HepG2 (cell line): ENCODE measurements at regions not wholly inside any gene's neighbourhood (a gene's known extent, or its start where the extent isn't known, plus 50 kb on each side); places are given as distances from the start of the nearest gene placed in this dataset.

Experiments
- ATAC-seq: fragments of 200-7000 bp; cut with Tn5 transposase; 3 replicates; pipeline ENCODE4 v1.9.1; 2020; ENCODE audit warnings: mild to moderate bottlenecking, moderate library complexity
- BruUV-seq: library from RNA; stranded (reverse); fragments of 400-500 nt; replicated peaks from 2 replicates; lab custom pipeline; 2021; lab: Mats Ljungman, UMichigan
- CTCF ChIA-PET: fragments of 300-600 bp; formaldehyde crosslinking; extraction: SDS; loops from one replicate; lab custom pipeline; 2021; ENCODE audit warnings: low total read pairs, inconsistent platforms, low intra/inter-chr PET ratio; lab: Yijun Ruan, JAX
- POLR2A ChIA-PET: fragments of 350-600 bp; sonication (Branson Sonifier 250); formaldehyde crosslinking; loops from one replicate; lab custom pipeline; 2020; ENCODE audit warnings: antibody characterized with exemption, inconsistent platforms; lab: Yijun Ruan, JAX
- DNase-seq: peaks from one replicate; pipeline ENCODE4 v3.0.0-alpha.2; 2015; ENCODE audit warnings: low spot score
- FAIRE-seq: peaks from 3 replicates; lab custom pipeline; 2011; peaks lifted over from hg19 to GRCh38; lab: Jason Lieb, UNC
- H2AFZ ChIP-seq: one replicate; pipeline ENCODE4 v1.6.1; 2011; ENCODE audit warnings: low read length, inconsistent platforms
- H3K27ac ChIP-seq: fragments of 300-600 bp; 3 replicates; pipeline ENCODE4 v1.8.0; 2011; ENCODE audit warnings: mixed run types, mild to moderate bottlenecking, mixed read lengths, low read length, inconsistent platforms; ENCODE audit not compliant: insufficient read depth; ENCODE audit errors: extremely low read length
- H3K27me3 ChIP-seq, 2 experiments: fragments of 200-600 bp in 1 of 2; 2 replicates in 1 of 2; 3 replicates in 1 of 2; pipeline versions ENCODE4 v1.6.0 to v1.8.0; 2011; ENCODE audit warnings: low read length in 2 of 2, mild to moderate bottlenecking in 2 of 2, moderate library complexity in 2 of 2, inconsistent platforms in 1 of 2; ENCODE audit not compliant: insufficient read depth in 2 of 2, control insufficient read depth in 1 of 2
- H3K36me3 ChIP-seq, 2 experiments: fragments of 200-600 bp in 1 of 2; replicated peaks in 1 of 2; 2 replicates in 1 of 2; 3 replicates in 1 of 2; pipeline versions ENCODE4 v1.5.1 to v1.8.0; 2011; ENCODE audit warnings: low read length in 2 of 2, inconsistent platforms in 1 of 2; ENCODE audit not compliant: insufficient read depth in 2 of 2, control insufficient read depth in 1 of 2
- H3K4me1 ChIP-seq: 2 replicates; pipeline ENCODE4 v1.5.1; 2012; ENCODE audit warnings: low read length, inconsistent platforms; ENCODE audit not compliant: insufficient read depth
- H3K4me2 ChIP-seq: 2 replicates; pipeline ENCODE4 v1.6.0; 2011; ENCODE audit warnings: low read depth, low read length, inconsistent platforms
- H3K4me3 ChIP-seq, 3 experiments: fragments of 200-600 bp in 1 of 3; sonication (generic), shearing (Covaris generic) in 1 of 3; replicated peaks in 1 of 3; 2 replicates each; pipeline ENCODE4 v1.5.1; 2011 to 2016; ENCODE audit warnings: low read length in 3 of 3, inconsistent platforms in 2 of 3, low read depth in 2 of 3, mild to moderate bottlenecking in 2 of 3, control low read depth in 1 of 3, mixed read lengths in 1 of 3; ENCODE audit not compliant: insufficient read depth in 1 of 3
- H3K79me2 ChIP-seq: one replicate; pipeline ENCODE4 v1.6.1; 2011; ENCODE audit warnings: low read length, inconsistent platforms; ENCODE audit not compliant: insufficient read depth
- H3K9ac ChIP-seq: 2 replicates; pipeline ENCODE4 v1.6.0; 2011; ENCODE audit warnings: mild to moderate bottlenecking, low read depth, low read length, inconsistent platforms; ENCODE audit not compliant: insufficient read depth
- H3K9me3 ChIP-seq: 2 replicates; pipeline ENCODE4 v1.5.1; 2012; ENCODE audit warnings: mild to moderate bottlenecking, low read length
- H4K20me1 ChIP-seq: 2 replicates; pipeline ENCODE4 v1.6.0; 2011; ENCODE audit warnings: inconsistent platforms, mild to moderate bottlenecking, low read length, moderate library complexity; ENCODE audit not compliant: insufficient read depth
- NFKB2 ChIP-seq: sonication (generic); formaldehyde crosslinking; IDR thresholded peaks from 2 replicates; pipeline ENCODE4 v1.4.0; 2020; ENCODE audit warnings: missing genetic modification reagents, borderline replicate concordance
- SCMH1 ChIP-seq: sonication (generic); formaldehyde crosslinking; IDR thresholded peaks from 2 replicates; pipeline ENCODE4 v1.9.0; 2021; ENCODE audit warnings: missing genetic modification reagents, mild to moderate bottlenecking, borderline replicate concordance
- STAG1 ChIP-seq: sonication (generic); formaldehyde crosslinking; IDR thresholded peaks from 2 replicates; pipeline ENCODE4 v1.4.0; 2020; ENCODE audit warnings: missing genetic modification reagents
- ZNF251 ChIP-seq: sonication (generic); formaldehyde crosslinking; IDR thresholded peaks from 2 replicates; pipeline ENCODE4 v1.9.0; 2021; ENCODE audit warnings: mild to moderate bottlenecking, missing genetic modification reagents
- WGBS: methylation state at CpG from one replicate; pipeline ENCODE4 v1.1.6; 2017; ENCODE audit warnings: low lambda C conversion rate; 5-methylcytosine and 5-hydroxymethylcytosine counted together
- in situ Hi-C: cut with HindIII; loops from 2 replicates; pipeline ENCODE4 v1.10.0; 2017; ENCODE audit warnings: low pct_unique_long_range_greater_than_20kb; ENCODE audit not compliant: extremely low pct_ligation_motif_present
- intact Hi-C: fragments of 100-400 bp; cut with micrococcal nuclease; formaldehyde crosslinking; loops from one replicate; pipeline ENCODE4 v1.10.0; 2022; ENCODE audit not compliant: unreplicated experiment
- TF ChIP-seq, protein P1 (sequence below): sonication (generic); formaldehyde crosslinking; IDR thresholded peaks from 2 replicates; pipeline ENCODE4 v1.4.0; 2020; ENCODE audit warnings: missing genetic modification reagents, borderline replicate concordance
- TF ChIP-seq, protein P2 (sequence below): sonication (generic); formaldehyde crosslinking; IDR thresholded peaks from 2 replicates; pipeline ENCODE4 v1.8.0; 2022; ENCODE audit warnings: missing genetic modification reagents, mild to moderate bottlenecking, inconsistent platforms, borderline replicate concordance
- TF ChIP-seq, protein P3 (sequence below): sonication (generic); formaldehyde crosslinking; IDR thresholded peaks from 2 replicates; pipeline ENCODE4 v1.5.0; 2020; ENCODE audit warnings: mild to moderate bottlenecking, missing genetic modification reagents, borderline replicate concordance

DNA sequence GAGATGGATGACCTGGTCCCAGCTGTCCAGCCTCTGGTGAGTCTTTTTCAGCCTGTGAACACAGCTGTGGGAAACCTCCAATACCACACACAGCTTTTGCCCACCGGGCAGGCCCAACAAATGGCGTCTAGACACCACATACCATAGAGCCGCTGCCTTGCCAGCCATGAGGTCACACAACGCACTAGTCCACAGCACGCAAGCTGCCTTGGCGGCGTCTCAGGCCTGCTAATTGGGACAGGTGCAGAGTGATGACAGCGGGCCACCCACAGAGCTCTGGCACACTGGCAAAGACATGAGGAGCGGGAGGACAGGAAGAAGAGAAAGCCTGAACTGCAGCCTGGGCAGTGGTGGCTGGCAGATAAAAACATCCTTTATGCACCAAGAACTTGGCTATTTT lies 125.5 kb downstream of the ADAMTS1 start (continued):
- TF ChIP-seq, protein P1, sequence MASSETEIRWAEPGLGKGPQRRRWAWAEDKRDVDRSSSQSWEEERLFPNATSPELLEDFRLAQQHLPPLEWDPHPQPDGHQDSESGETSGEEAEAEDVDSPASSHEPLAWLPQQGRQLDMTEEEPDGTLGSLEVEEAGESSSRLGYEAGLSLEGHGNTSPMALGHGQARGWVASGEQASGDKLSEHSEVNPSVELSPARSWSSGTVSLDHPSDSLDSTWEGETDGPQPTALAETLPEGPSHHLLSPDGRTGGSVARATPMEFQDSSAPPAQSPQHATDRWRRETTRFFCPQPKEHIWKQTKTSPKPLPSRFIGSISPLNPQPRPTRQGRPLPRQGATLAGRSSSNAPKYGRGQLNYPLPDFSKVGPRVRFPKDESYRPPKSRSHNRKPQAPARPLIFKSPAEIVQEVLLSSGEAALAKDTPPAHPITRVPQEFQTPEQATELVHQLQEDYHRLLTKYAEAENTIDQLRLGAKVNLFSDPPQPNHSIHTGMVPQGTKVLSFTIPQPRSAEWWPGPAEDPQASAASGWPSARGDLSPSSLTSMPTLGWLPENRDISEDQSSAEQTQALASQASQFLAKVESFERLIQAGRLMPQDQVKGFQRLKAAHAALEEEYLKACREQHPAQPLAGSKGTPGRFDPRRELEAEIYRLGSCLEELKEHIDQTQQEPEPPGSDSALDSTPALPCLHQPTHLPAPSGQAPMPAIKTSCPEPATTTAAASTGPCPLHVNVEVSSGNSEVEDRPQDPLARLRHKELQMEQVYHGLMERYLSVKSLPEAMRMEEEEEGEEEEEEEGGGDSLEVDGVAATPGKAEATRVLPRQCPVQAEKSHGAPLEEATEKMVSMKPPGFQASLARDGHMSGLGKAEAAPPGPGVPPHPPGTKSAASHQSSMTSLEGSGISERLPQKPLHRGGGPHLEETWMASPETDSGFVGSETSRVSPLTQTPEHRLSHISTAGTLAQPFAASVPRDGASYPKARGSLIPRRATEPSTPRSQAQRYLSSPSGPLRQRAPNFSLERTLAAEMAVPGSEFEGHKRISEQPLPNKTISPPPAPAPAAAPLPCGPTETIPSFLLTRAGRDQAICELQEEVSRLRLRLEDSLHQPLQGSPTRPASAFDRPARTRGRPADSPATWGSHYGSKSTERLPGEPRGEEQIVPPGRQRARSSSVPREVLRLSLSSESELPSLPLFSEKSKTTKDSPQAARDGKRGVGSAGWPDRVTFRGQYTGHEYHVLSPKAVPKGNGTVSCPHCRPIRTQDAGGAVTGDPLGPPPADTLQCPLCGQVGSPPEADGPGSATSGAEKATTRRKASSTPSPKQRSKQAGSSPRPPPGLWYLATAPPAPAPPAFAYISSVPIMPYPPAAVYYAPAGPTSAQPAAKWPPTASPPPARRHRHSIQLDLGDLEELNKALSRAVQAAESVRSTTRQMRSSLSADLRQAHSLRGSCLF, result no peak
- TF ChIP-seq NFKB2, result no peak

DNA sequence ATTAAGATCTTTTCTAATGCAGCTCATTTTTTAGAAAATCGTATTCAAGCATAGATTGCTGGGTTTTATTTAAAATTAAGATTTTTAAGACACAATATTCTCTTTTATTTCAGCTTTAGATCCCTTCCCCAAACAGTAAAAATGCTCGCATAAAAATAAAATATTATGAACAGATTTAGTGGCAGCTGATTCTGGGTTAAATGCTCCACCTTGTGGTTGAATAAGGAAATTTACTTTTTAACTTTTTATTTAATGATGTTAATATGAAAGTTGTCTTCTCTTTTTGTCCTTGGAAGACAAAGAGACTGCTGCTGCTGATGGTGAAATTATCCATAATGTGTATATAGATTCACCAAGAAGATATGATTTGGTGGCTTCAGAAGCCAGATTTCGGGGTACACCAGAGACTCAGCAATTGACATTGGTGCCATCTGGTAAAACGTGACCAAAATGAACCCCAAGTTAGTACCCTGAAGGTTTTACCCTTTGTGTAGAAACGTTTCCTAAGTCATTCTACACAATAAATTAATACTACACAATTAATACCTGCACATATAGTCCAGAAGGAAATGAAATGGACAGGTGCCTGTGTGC lies 128.0 kb downstream of the ADAMTS1 start:
- CTCF ChIA-PET, result interaction anchor here (1.2 to 1.4 kb wide), 2 partner anchors 835 to 1109 kb away, joined by 7 to 8 read pairs; partner anchors contain the start of gene MRPL39
- FAIRE-seq (no peak), DNase-seq (no peak)
- H3K79me2 ChIP-seq, result no peaks in the 10 kb centered on the region
- in situ Hi-C loops, result loop anchor here (10.0 kb wide), 1 partner anchor 1112 kb away; the partner anchor contains the start of gene MRPL39
- TF ChIP-seq, protein P2, sequence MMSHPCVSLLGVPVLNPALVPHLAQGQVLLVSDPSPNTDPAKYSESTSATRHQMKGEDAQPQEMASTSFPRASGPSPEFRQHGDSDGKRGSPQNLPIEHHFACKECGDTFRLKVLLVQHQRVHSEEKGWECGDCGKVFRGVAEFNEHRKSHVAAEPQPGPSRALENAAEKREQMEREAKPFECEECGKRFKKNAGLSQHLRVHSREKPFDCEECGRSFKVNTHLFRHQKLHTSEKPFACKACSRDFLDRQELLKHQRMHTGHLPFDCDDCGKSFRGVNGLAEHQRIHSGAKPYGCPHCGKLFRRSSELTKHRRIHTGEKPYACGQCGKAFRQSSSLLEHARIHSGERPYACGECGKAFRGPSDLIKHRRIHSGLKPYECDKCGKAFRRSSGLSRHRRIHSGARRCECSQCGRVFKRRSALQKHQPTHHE (CRISPR knock-in tag), result no peak
- TF ChIP-seq, protein P3, sequence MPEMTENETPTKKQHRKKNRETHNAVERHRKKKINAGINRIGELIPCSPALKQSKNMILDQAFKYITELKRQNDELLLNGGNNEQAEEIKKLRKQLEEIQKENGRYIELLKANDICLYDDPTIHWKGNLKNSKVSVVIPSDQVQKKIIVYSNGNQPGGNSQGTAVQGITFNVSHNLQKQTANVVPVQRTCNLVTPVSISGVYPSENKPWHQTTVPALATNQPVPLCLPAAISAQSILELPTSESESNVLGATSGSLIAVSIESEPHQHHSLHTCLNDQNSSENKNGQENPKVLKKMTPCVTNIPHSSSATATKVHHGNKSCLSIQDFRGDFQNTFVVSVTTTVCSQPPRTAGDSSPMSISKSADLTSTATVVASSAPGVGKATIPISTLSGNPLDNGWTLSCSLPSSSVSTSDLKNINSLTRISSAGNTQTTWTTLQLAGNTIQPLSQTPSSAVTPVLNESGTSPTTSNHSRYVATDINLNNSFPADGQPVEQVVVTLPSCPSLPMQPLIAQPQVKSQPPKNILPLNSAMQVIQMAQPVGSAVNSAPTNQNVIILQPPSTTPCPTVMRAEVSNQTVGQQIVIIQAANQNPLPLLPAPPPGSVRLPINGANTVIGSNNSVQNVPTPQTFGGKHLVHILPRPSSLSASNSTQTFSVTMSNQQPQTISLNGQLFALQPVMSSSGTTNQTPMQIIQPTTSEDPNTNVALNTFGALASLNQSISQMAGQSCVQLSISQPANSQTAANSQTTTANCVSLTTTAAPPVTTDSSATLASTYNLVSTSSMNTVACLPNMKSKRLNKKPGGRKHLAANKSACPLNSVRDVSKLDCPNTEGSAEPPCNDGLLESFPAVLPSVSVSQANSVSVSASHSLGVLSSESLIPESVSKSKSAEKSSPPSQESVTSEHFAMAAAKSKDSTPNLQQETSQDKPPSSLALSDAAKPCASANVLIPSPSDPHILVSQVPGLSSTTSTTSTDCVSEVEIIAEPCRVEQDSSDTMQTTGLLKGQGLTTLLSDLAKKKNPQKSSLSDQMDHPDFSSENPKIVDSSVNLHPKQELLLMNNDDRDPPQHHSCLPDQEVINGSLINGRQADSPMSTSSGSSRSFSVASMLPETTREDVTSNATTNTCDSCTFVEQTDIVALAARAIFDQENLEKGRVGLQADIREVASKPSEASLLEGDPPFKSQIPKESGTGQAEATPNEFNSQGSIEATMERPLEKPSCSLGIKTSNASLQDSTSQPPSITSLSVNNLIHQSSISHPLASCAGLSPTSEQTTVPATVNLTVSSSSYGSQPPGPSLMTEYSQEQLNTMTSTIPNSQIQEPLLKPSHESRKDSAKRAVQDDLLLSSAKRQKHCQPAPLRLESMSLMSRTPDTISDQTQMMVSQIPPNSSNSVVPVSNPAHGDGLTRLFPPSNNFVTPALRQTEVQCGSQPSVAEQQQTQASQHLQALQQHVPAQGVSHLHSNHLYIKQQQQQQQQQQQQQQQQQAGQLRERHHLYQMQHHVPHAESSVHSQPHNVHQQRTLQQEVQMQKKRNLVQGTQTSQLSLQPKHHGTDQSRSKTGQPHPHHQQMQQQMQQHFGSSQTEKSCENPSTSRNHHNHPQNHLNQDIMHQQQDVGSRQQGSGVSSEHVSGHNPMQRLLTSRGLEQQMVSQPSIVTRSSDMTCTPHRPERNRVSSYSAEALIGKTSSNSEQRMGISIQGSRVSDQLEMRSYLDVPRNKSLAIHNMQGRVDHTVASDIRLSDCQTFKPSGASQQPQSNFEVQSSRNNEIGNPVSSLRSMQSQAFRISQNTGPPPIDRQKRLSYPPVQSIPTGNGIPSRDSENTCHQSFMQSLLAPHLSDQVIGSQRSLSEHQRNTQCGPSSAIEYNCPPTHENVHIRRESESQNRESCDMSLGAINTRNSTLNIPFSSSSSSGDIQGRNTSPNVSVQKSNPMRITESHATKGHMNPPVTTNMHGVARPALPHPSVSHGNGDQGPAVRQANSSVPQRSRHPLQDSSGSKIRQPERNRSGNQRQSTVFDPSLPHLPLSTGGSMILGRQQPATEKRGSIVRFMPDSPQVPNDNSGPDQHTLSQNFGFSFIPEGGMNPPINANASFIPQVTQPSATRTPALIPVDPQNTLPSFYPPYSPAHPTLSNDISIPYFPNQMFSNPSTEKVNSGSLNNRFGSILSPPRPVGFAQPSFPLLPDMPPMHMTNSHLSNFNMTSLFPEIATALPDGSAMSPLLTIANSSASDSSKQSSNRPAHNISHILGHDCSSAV (CRISPR knock-in tag), result no peak
- peak; percentile 36 for TF ChIP-seq STAG1 (CRISPR knock-in tag)
- no peak for TF ChIP-seq SCMH1
- TF ChIP-seq ZNF251 (CRISPR knock-in tag), result no peak
- TF ChIP-seq, all 625 proteins: peak for 1
- Histone ChIP-seq H2AFZ (no peak overlapping the region), H3K27me3 (no peaks in the 10 kb centered on the region), H3K4me1 (no peaks in the 10 kb centered on the region), H3K9me3 (0 out of 2 replicates have a peak, but pooled peaks cover 4% of the 10 kb centered on the region), H3K4me2 (no peak overlapping the region), H3K36me3 (no peaks in the 10 kb centered on the region), H4K20me1 (no peaks in the 10 kb centered on the region), H3K27ac (no peak overlapping the region), H3K9ac (no peak overlapping the region), H3K4me3 (no peak overlapping the region)
- POLR2A ChIA-PET, result no interaction called here
- no TSS peak for BruUV-seq
- WGBS, result 10% methylated on average over 5 of the region's 5 CpGs
- intact Hi-C loops, result loop anchor here (2.0 to 5.0 kb wide), 2 partner anchors 834 to 985 kb away; no protein-coding TSS in a partner anchor
- no peak for ATAC-seq
